WERI-Rb-1 (cell line): ENCODE measurements at regions not wholly inside any gene's neighbourhood (a gene's known extent, or its start where the extent isn't known, plus 50 kb on each side); places are given as distances from the start of the nearest gene placed in this dataset.

Source experiments
- DNase-seq: peaks from one replicate; pipeline ENCODE4 v3.0.0-alpha.2; 2020
- H3K27ac ChIP-seq: fragments of 250-450 bp; sonication (Bioruptor Pico); 2 replicates; pipeline ENCODE4 v1.5.1; 2020; ENCODE audit warnings: mild to moderate bottlenecking, moderate library complexity
- H3K27me3 ChIP-seq: fragments of 250-450 bp; sonication (Bioruptor Pico); 2 replicates; pipeline ENCODE4 v1.5.1; 2021; ENCODE audit warnings: mild to moderate bottlenecking, low read depth, moderate library complexity; ENCODE audit not compliant: insufficient read depth, severe bottlenecking
- H3K36me3 ChIP-seq: fragments of 250-450 bp; sonication (Bioruptor Pico); 2 replicates; pipeline ENCODE4 v1.5.1; 2020; ENCODE audit warnings: mild to moderate bottlenecking, moderate library complexity
- H3K4me3 ChIP-seq: 2 replicates; pipeline ENCODE4 v1.5.1; 2011; ENCODE audit warnings: low read depth, mild to moderate bottlenecking, control low read depth, low read length
- H3K9me3 ChIP-seq: fragments of 250-450 bp; sonication (Bioruptor Pico); 2 replicates; pipeline ENCODE4 v1.5.1; 2021; ENCODE audit warnings: mild to moderate bottlenecking, moderate library complexity; ENCODE audit not compliant: severe bottlenecking
- CTCF ChIP-seq: IDR thresholded peaks from 2 replicates; pipeline ENCODE4 v1.5.1; 2011; ENCODE audit warnings: low read depth, mild to moderate bottlenecking, control low read depth, inconsistent platforms, low read length

GRCh38 chr14:86990396-86990795 is 1002.6 kb downstream of the GALC start:
- Histone ChIP-seq H3K36me3 (no peaks in the 10 kb centered on the region), H3K9me3 (no peaks in the 10 kb centered on the region), H3K4me3 (no peak overlapping the region), H3K27ac (no peak overlapping the region), H3K27me3 (no peaks in the 10 kb centered on the region)
- TF ChIP-seq CTCF: no peak
- no peak for DNase-seq

GRCh38 chr14:86989285-86989684 is 1003.7 kb downstream of the GALC start:
- Histone ChIP-seq H3K36me3 (no peaks in the 10 kb centered on the region), H3K4me3 (no peak overlapping the region), H3K9me3 (no peaks in the 10 kb centered on the region), H3K27ac (no peak overlapping the region), H3K27me3 (no peaks in the 10 kb centered on the region)
- TF ChIP-seq CTCF: no peak
- no peak for DNase-seq

- Histone ChIP-seq H3K9me3 (no peaks in the 10 kb centered on the region), H3K27ac (no peak overlapping the region), H3K36me3 (no peaks in the 10 kb centered on the region), H3K27me3 (no peaks in the 10 kb centered on the region), H3K4me3 (no peak overlapping the region)
- DNase-seq: no peak
- TF ChIP-seq CTCF: no peak
These were observed 1005.0 kb downstream of the GALC start for GRCh38 chr14:86987966-86988365.

GRCh38 chr14:86973177-86973576 is 1019.8 kb downstream of the GALC start:
- H3K9me3 ChIP-seq: peaks cover 3% of the 10 kb centered on the region
- H3K27ac ChIP-seq: no peak overlapping the region
- DNase-seq: no peak
- H3K4me3 ChIP-seq: no peak overlapping the region
- no peaks in the 10 kb centered on the region for H3K36me3 ChIP-seq
- H3K27me3 ChIP-seq: no peaks in the 10 kb centered on the region
- TF ChIP-seq CTCF: no peak

GRCh38 chr14:86971292-86971691 is 1021.7 kb downstream of the GALC start:
- TF ChIP-seq CTCF: no peak
- Histone ChIP-seq H3K9me3 (peaks cover 3% of the 10 kb centered on the region), H3K4me3 (no peak overlapping the region), H3K27ac (no peak overlapping the region), H3K27me3 (no peaks in the 10 kb centered on the region), H3K36me3 (no peaks in the 10 kb centered on the region)
- DNase-seq: no peak

GRCh38 chr14:86961106-86961716 is 1031.8 kb downstream of the GALC start:
- no peak for TF ChIP-seq CTCF
- Histone ChIP-seq H3K27me3 (no peaks in the 10 kb centered on the region), H3K9me3 (no peaks in the 10 kb centered on the region), H3K36me3 (no peaks in the 10 kb centered on the region), H3K4me3 (no peak overlapping the region), H3K27ac (no peak overlapping the region)
- DNase-seq: no peak
